GM04503 (cell line): ENCODE measurements at regions not wholly inside any gene's neighbourhood (a gene's known extent, or its start where the extent isn't known, plus 50 kb on each side); places are given as distances from the start of the nearest gene placed in this dataset.
"Not testable (repeated sequence)": the region's sequence is repeated elsewhere in the genome, so short reads cannot be mapped to it uniquely, and the experiment has no call there.

ENCODE experiments used
- DNase-seq: peaks from one replicate; pipeline ENCODE4 v3.0.0-alpha.2; 2012; ENCODE audit warnings: low read depth

GRCh38 chr11:86145439-86146156 is 76.7 kb upstream of the PICALM start:
- no peak for DNase-seq

GRCh38 chr11:86144846-86145245 is 76.0 kb upstream of the PICALM start:
- no peak for DNase-seq

GRCh38 chr11:86144087-86144486 is 75.2 kb upstream of the PICALM start:
- not testable (repeated sequence) for DNase-seq

GRCh38 chr11:86143087-86144030 is 74.5 kb upstream of the PICALM start:
- no peak for DNase-seq

GRCh38 chr11:86142170-86142569 is 73.3 kb upstream of the PICALM start:
- DNase-seq: no peak

- DNase-seq: no peak
Measured at GRCh38 chr11:86141727-86142126, 72.8 kb upstream of the PICALM start.

GRCh38 chr11:86140334-86140990 is 71.6 kb upstream of the PICALM start:
- no peak for DNase-seq

GRCh38 chr11:86138958-86139357 is 70.1 kb upstream of the PICALM start:
- no peak for DNase-seq

- DNase-seq: no peak
Measured at GRCh38 chr11:86136538-86136937, 67.7 kb upstream of the PICALM start.

GRCh38 chr11:86135319-86135714 is 66.4 kb upstream of the PICALM start:
- DNase-seq: no peak

- DNase-seq: no peak
Measured at GRCh38 chr11:86134580-86135318, 65.9 kb upstream of the PICALM start.

GRCh38 chr11:86132667-86133249 is 63.9 kb upstream of the PICALM start:
- no peak for DNase-seq

GRCh38 chr11:86129740-86130540 is 61.1 kb upstream of the PICALM start:
- DNase-seq: no peak

GRCh38 chr11:86128914-86129313 is 60.0 kb upstream of the PICALM start:
- DNase-seq: no peak

- no peak for DNase-seq
Measured at GRCh38 chr11:86126862-86127261, 58.0 kb upstream of the PICALM start.

- DNase-seq: no peak
Measured at GRCh38 chr11:86124251-86125233, 55.7 kb upstream of the PICALM start.

GRCh38 chr11:86122773-86123172 is 53.9 kb upstream of the PICALM start:
- no peak for DNase-seq

- no peak for DNase-seq
Measured at GRCh38 chr11:86120807-86121206, 51.9 kb upstream of the PICALM start.

- no peak for DNase-seq
Measured at GRCh38 chr11:86119906-86120305, 51.0 kb upstream of the PICALM start.

- DNase-seq: no peak
Measured at GRCh38 chr11:86119077-86119476, 50.2 kb upstream of the PICALM start.
